NOMO-1 treated with DMSO at 0.1 percent for 48 hours (cell line): ENCODE measurements at regions not wholly inside any gene's neighbourhood (a gene's known extent, or its start where the extent isn't known, plus 50 kb on each side); places are given as distances from the start of the nearest gene placed in this dataset.

Experiments
- DNase-seq: peaks from one replicate; lab custom pipeline; 2025; ENCODE audit not compliant: unreplicated experiment; lab: John Stamatoyannopoulos, UW

DNA sequence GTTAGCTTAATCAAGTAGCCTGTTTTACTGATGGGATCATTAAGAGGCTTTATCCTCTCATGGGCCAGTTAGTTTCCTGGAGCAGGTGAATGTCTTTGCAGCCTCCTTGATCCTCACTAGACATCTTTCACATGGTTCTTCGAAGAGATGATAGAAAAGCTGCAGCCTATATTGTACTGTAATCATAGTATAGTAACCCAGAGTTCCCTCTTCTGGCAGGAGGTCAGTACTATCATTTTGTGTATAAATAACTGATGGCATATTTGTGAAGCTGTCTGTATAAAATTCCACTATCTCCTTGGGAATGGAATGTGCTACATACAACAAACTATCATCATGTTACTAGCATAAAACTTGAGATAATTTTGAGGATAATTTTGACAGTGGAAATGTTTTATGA is 123.8 kb upstream of the PRPS1L1 start:
- DNase-seq = no peak

DNA sequence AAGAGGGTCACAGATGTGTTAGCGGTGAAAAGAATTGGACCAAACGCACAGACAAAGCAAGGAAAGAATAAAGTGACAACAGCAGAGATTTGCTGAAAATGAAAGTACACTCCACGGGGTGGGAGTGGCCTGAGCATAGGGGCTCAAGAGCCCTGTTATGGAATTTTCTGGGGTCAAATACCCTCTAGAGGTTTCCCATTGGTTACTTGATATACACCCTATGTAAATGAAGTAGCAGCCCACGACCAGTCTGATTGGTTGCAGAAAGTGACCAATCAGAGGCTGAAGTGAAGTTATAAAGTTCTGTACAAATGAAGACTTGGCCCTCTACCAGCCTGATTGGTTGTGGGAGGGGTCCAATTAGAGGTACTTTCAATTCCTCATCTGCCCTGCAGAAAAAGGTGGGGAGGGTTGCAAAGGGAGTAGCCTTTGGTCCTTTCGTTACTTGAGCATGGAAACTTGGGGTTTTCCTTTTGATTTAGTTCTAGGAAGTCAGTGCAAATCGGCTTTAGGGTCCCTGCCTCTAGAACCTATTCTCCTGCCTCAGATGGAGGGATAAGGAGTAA is 125.6 kb upstream of the PRPS1L1 start:
- DNase-seq = peak; percentile 14

DNA sequence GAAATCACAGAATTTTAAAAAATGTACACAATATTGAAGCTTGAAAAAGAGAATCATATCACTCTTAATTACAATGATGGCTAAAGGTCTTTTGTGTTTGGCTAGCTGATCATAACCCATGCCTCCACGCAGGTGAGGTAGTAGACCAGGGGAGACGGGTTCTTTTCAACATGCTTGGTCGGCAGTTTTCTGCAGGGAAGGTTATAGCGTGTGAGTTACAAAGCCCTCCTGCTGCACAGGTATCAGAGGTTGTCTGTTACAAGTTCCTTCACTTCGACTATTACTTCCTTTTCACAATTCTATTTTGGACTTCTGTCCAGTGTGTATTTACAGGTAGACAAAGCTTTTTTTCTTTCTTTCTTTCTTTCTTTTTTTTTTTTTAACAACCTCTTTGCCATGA is 127.1 kb upstream of the PRPS1L1 start:
- no peak for DNase-seq

DNA sequence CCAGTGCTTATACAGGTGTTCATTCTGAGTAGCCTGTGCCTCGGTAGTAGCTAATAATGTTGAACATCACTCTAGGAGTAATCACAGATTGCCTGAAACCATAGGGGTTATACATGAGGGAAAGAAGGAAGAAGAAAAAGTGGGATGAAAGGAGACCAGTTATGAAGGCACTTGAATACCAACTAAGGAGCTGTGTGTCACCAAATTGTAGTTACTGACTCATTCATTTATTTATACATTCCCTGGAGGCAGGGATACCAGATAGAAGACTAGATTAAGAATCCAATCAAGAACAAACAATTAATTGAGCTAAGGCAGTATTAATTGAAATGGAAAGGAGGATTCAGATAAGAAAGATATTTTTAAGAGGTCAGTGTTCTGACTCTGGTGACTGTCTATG is 129.6 kb upstream of the PRPS1L1 start:
- no peak for DNase-seq

DNA sequence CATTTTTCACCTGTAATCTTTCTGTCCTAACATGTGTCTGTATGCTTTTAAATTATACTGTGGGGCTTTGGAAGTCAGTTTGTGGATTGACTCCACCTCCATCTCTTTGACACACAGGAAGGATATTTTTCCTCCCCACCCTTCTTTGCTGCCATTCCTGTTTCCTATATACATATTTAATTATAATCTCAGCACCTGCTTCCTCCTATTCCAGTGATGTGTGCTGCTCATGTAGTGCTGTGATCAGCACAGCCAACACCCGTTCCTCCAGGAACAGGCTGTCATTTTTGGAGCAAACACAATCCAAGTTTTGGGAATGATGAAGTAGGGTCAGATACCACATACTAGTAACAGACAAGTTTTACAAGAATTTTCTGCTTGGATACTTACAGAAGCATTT is 135.0 kb upstream of the PRPS1L1 start:
- no peak for DNase-seq

DNA sequence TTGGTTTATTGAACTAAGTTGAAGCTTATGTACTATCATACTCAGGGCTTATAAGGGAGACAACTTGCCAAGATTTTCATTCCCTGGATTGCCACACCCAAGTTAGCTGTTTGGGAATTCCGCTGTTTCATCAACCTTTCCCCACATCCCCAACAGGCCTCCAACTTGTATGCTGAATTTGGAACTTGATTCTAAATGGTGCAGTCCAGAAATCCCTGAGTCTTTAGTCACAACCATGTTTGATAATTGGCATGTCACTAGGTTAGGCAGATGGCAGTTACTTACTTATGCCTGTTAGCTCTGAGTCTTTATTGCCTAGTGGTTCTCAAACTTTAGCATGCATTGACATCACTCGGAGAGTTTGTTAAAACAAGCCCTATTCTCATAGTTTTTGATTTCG is 135.4 kb upstream of the PRPS1L1 start:
- DNase-seq = no peak

DNA sequence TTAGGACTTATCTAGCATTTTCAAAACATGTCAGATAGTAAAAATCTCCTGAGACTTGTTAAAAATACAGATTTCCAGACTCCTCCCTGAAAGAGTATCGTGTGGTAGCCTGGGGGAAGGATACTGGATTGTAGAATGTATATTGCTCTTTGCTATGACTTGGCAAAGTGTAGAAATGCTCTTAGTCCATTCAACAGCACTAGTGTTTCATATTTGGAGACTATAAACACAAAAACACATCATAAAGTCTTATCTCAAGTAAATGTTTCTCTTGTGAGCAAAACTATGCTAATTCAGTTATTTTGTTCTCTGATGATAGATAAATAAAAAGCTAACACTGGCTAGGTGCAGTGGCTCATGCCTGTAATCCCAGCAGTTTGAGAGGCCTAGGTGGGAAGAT is 137.5 kb upstream of the PRPS1L1 start:
- no peak for DNase-seq

DNA sequence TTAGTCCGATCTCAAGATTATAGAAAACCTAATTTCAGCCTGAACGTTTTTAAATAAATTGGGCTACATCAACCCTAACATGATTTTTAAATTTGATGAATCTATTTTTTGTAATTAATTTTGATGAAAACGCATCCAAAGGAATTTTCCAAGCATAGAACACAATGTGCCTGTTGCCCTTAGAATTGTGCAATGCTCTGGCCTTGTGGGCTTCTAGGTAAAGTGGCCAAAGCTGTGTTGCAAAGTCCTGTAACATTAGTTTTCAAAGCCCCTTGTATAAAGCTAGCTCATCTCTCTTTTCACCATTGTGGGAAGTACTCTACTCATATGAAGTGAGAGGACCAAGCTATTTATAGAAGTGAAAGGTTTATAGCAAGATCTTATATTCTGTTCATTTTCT is 138.4 kb upstream of the PRPS1L1 start:
- DNase-seq = no peak

DNA sequence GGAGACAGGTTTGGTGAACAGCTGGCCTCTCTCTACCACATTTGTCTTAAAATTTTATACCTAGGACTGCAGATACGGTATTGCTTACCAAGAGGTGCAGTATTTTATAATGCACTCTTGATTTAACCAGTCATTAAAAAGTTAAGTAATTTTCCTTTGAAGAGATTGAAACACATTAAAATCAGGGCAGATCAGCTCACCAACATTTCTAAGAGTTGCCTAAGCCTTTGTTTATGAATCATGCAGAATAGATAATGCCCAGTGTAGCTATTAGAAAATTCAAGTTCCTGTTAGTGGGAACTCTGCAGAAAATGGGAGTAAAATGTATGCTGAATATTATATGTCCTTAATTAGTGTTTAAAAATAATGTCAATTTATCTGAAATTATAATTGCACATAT is 140.2 kb upstream of the PRPS1L1 start:
- DNase-seq = no peak

DNA sequence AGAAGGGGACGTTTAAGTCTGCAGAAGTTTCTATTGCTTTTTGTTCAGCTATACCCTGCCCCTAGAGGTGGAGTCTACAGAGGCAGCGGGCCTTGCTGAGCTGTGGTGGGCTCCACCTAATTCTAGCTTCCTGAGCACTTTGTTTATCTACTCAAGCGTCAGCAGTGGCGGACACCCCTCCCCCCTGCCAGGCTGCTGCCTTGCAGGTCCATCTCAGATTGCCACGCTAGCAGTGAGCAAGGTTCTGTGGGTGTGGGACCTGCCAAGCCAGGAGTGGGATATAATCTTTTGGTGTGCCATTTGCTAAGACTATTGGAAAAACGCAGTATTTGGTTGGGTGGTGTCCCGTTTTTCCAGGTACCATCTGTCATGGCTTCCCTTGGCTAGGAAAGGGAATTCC is 147.3 kb upstream of the PRPS1L1 start:
- no peak for DNase-seq

DNA sequence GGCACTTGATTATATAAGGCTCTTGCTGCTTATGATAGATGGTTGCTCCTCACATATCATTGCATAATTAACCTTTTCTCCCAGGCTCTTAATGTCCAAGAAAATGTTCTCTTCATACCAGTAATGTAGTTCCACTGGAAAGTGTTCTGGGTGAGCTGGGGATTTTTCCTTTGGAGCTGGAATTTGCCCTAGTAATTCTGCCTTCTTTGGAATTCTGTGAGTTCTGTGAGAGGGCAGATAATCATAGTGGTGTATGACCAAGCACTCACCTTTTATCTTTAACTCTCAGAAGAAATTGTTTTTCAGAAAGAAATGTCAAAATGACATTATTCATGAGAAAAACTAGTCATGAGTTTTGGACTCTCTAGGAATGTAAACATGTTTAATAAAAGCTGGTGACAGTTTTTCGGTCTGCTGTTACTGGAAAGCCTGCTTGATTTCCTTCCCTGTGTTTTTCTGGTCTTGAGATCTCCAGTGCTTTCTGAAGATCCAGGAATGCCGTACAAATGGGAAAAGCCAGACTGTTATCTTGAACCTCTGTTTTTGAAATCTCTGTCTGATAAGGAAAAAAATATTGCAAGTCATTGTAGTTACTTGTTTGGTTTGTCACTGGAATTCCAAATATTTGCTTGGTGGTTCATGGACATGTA is 148.3 kb upstream of the PRPS1L1 start:
- no peak for DNase-seq

DNA sequence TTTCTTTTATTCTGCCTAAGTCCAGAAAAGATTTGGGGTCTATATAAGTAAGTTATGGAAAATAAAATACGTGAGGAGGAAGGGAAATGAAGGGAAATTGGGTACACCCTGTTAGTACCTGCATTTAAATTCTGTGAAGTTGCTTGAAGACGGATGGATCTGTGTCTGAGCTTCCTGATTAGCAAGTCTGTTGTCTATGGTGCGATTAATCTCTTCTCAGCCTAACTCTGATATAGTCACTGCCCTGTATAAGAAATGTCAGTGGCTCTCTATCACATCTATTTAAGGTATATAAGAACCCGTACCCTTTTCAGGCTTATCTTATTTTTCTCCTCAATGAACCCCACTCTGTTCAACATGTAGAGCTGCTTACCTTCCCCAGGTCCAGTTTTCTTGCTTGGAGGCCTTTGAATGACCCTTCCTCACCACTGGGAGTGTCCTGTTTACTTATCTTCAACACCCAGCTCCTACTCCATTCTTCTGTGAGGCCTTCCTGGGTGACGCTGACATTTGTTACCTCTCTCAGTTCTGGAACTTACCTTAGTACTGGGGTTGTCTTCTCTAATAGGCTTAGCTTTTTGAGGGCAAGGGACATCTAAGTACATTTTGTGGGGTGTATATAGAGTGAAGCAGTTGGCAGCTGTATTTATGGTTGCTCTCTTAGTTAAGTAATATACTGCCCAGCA is 149.6 kb upstream of the PRPS1L1 start:
- DNase-seq = no peak

DNA sequence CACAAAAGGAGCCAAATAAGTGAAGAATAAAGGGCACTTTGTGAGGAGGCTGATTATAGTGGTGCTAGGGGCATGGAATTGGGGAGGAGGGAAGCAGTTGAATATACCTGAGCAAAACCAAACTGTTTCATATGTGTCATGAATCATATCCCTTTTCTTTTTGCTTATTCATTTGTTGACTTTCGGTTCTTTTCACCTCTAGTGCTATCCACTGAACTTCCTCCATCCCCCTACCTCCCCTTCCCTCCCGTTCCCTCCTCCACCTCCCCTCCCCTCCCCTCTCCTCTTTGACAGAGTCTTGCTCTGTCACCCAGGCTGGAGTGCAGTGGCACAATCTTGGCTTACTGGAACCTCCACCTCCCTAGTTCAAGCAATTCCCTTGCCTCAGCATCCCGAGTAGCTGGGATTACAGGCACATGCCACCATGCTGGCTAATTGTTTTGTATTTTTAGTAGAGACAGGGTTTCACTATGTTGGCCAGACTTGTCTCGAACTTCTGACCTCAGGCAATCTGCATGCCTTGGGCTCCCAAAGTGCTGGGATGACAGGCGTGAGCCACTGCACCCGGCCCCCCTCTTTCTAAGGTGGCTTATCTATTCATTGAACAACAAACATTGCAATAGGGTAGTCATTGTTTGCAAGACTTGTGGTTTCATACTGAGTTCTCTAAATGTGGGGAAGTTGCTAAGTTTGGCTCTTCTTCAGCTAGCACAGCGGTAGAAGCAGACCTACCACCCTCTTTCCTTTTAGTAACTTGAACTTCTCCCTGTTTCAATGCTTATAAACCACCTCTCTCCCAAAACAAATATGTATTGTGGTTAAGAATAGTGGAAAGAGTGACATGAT is 150.4 kb upstream of the PRPS1L1 start:
- DNase-seq = peak; percentile 91

DNA sequence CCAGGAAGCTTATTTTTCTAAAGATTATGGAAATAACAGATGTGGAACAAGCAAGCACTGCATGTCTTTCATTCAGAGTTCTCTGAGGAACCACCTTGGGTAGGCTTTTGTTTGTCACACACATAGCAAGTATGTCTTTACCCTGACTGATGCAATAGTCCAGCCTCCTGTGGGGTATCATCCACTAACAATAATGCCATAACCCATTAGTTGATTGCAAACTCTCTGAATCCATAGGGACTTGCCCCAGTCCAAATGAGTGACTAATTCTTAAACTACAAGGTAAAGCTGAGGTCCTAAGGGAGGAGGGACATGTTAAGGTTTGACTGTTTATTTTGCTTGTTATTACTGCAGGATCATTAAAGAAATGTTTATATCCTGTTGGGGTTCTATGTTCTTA is 151.4 kb upstream of the PRPS1L1 start:
- DNase-seq = peak; percentile 21

DNA sequence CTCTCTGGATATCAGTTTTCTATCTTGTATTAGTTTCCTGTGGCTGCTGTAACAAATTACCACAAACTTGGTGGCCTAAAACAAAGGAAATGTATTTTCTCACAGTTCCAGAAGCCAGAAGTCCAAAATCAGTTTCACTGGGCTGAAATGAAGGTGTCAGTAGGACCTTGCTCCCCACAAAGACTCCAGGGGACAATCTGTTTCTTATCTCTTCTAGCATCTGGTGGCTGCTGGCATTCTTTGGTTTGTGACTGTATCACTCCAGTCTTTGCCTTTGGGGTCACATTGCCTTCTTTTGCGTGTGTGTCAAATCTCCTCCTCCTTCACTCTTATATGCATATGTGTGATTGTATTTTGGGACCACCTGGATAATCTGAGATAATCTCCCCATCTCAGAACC is 153.0 kb upstream of the PRPS1L1 start:
- no peak for DNase-seq

DNA sequence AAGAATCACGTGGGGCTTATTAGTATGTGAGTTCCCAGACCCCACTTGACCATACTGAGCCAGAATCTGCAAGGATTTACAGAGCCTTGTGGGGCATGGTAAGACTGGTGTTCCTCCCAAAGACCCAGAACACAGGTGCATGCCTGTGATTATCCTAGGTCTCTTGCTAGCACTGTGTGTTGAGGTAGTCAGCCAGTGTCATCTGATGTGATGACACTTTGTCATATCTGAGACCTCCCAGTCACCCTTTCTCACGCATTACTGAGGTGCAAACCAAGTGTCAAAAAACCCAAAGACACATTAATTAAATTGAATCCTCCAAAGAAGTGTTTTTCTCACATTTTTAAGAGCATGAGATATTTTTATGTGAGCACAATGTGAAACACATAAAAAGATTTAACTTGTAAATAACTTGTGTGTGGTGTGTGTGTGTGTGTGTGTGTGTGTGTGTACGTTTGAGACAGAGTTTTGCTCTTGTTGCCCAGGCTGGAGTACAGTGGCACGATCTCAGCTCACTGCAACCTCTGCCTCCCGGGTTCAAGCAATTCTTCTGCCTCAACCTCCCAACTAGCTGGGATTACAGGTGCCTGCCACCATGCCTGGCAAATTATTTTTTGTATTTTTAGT is 162.0 kb upstream of the PRPS1L1 start:
- DNase-seq = no peak

DNA sequence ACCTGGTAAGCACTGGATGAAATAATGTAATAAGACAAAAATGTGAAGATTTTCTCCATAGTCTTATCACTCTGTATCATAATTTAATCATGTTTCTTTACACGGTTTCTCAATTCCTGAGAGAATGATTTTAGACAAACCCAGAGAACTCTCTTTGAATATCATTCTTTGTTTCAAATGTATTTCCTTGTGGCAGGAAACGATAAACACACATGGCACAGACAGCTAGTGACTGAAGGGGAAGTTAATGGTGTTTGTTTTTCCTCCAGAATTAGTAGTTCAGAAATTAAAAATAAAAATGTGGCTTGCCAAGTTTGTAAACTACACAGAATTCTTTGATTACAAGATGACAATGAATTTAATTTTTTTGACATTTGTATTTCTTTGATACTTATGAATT is 163.7 kb upstream of the PRPS1L1 start:
- no peak for DNase-seq

DNA sequence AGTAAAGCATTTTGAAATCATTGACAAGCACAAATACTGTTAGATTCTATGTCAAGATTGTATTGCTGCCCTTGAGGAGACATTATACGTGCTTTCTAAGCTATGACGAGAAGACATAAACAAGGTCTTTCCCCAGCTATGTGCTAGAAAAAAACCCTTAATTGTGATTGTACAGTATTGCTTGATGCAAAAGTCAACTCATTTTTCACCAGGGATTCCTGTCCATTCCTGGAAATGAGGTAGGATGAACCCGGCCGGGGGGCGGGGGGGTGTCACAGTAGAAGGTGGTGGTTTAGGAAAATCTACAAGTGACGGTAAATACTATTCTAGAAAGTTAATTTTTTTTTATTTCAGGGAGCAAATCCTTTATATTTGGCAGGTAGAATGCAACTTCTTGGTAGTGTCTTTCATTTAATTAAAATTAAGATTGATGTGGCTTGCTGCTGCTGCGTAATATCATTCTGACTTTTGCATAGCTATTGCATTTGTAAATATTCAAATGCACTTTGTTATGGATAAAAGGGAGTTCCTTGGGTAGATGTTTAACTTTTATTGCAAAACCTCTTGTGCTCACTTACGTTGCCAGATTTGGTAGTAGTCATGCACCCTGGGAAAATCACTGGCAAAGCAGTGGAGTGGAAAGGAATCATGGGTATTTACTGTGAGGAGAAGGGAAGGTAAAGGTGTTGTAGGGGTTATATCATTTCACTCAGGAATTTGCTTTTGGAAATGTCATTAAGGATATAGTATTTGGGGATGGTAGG is 164.4 kb upstream of the PRPS1L1 start:
- no peak for DNase-seq

DNA sequence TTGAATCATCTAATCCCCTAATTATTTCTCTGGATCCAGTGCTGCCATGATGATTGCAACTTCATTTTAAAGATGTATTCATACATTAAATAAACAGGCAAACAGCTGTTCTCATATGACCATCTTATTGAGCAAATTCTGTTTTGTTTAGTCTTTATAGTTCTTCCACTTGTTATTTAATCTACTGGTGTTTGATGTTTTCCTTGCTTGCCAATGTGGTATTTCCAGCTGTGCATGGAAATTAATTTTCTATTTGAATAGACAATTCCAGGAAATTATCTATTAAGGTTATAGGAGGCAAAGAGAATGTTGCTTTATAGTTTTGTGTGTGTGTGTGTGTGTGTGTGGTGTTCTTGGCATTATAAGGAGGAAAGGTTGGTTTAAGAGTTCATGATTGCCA is 167.0 kb upstream of the PRPS1L1 start:
- DNase-seq = no peak

DNA sequence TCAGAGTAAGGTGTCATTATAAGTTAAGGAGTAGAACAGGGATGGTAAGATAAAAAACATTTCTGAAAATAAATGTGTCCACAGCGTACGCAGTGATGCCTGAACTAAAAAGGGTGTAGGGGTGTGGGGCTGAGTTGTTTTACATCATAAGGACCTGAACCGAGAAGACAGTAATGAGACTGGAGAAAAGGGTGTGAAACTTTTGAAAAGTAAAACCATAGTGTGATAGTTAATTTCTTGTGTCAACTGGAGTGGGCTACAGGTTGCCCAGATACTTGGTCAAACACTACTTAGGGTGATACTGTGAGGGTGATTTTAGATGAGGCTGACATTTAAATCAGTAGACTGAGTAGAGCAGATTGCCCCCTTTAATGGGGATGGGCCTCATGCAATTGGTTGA is 169.0 kb upstream of the PRPS1L1 start:
- DNase-seq = no peak

DNA sequence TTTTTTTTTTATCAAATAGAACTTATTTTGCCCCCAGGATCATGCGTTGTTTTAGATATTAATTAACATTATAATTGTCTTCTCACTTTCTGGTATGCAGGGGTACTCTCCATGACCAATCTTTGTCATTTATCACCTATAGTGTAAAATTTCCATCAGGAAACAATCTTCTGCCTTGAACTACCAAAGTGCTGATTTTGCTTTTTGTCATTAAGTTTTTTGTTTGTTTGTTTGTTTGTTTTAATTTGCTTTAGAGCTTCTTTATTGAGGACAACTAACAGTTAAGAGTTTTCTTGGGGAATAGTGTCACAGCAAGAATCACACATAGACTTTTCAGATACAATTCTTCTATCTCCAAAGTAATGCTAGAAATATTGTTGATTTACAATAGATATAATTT is 171.2 kb upstream of the PRPS1L1 start:
- no peak for DNase-seq
